ENCODE measurements at regions not wholly inside any gene's neighbourhood (a gene's known extent, or its start where the extent isn't known, plus 50 kb on each side); places are given as distances from the start of the nearest gene placed in this dataset.

GRCh38 chr1:201696217-201696761 is 132.7 kb upstream of the IPO9 start:
- Histone ChIP-seq H3K27ac (replicated peaks) (no peak overlapping the region), H3K4me3 (replicated peaks; ENCODE audit: insufficient read depth, low read length) (no peak overlapping the region), H3K27me3 (ENCODE audit: insufficient read depth, poor library complexity, severe bottlenecking) (no peaks in the 10 kb centered on the region)
- no peak for DNase-seq (ENCODE audit: low read depth in 1 of 2, low spot score in 1 of 2)
- TF ChIP-seq GABPA (IDR thresholded peaks at IDR 0.05; ENCODE audit: low read depth) (no peak), REST (IDR thresholded peaks at IDR 0.05; ENCODE audit: insufficient replicate concordance, low read depth) (no peak), SPI1 (IDR thresholded peaks at IDR 0.05; ENCODE audit: borderline replicate concordance, low read depth) (no peak), POLR2AphosphoS5 (IDR thresholded peaks at IDR 0.05; ENCODE audit: low read depth) (no peak)
- TF ChIP-seq, protein P1, sequence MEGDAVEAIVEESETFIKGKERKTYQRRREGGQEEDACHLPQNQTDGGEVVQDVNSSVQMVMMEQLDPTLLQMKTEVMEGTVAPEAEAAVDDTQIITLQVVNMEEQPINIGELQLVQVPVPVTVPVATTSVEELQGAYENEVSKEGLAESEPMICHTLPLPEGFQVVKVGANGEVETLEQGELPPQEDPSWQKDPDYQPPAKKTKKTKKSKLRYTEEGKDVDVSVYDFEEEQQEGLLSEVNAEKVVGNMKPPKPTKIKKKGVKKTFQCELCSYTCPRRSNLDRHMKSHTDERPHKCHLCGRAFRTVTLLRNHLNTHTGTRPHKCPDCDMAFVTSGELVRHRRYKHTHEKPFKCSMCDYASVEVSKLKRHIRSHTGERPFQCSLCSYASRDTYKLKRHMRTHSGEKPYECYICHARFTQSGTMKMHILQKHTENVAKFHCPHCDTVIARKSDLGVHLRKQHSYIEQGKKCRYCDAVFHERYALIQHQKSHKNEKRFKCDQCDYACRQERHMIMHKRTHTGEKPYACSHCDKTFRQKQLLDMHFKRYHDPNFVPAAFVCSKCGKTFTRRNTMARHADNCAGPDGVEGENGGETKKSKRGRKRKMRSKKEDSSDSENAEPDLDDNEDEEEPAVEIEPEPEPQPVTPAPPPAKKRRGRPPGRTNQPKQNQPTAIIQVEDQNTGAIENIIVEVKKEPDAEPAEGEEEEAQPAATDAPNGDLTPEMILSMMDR (IDR thresholded peaks at IDR 0.05; ENCODE audit: insufficient read depth, low read length) = no peak

DNA sequence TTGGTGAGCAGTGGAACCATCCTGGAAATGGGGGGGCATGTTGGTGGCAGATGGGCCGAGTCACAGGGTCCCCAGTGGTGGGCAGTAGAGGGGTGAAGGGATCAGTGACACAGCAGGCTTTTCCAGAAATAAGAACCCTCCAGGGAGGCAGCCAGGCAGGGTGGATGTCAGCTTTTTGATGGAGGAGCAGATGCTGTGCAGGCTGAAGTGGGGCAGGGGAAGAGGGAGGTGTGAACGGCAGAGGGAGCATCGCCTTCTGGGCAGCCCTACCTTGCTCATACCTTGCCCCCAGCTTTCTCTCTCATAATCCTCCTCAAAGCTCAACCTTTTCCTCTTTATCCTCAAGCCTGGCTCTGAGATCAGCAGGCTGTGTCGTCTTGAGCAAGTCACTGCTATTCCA is 131.8 kb upstream of the IPO9 start:
- Histone ChIP-seq H3K27ac (replicated peaks) (no peak overlapping the region), H3K4me3 (replicated peaks; ENCODE audit: insufficient read depth, low read length) (no peak overlapping the region), H3K27me3 (ENCODE audit: insufficient read depth, poor library complexity, severe bottlenecking) (no peaks in the 10 kb centered on the region)
- TF ChIP-seq SPI1 (IDR thresholded peaks at IDR 0.05; ENCODE audit: borderline replicate concordance, low read depth) (no peak), REST (IDR thresholded peaks at IDR 0.05; ENCODE audit: insufficient replicate concordance, low read depth) (no peak), POLR2AphosphoS5 (IDR thresholded peaks at IDR 0.05; ENCODE audit: low read depth) (no peak), GABPA (IDR thresholded peaks at IDR 0.05; ENCODE audit: low read depth) (no peak)
- TF ChIP-seq, protein P1 (IDR thresholded peaks at IDR 0.05; ENCODE audit: insufficient read depth, low read length) = no peak
- DNase-seq (ENCODE audit: low read depth in 1 of 2, low spot score in 1 of 2) = no peak

GRCh38 chr1:201701831-201702230 is 127.1 kb upstream of the IPO9 start:
- DNase-seq (ENCODE audit: low read depth in 1 of 2, low spot score in 1 of 2) = no peak
- H3K4me3 ChIP-seq (replicated peaks; ENCODE audit: insufficient read depth, low read length) = no peak overlapping the region
- H3K27ac ChIP-seq (replicated peaks) = no peak overlapping the region
- no peaks in the 10 kb centered on the region for H3K27me3 ChIP-seq (ENCODE audit: insufficient read depth, poor library complexity, severe bottlenecking)
- no peak for TF ChIP-seq POLR2AphosphoS5 (IDR thresholded peaks at IDR 0.05; ENCODE audit: low read depth)
- TF ChIP-seq SPI1 (IDR thresholded peaks at IDR 0.05; ENCODE audit: borderline replicate concordance, low read depth) = no peak
- no peak for TF ChIP-seq GABPA (IDR thresholded peaks at IDR 0.05; ENCODE audit: low read depth)

- no peak for TF ChIP-seq GABPA (IDR thresholded peaks at IDR 0.05; ENCODE audit: low read depth)
- no peak for TF ChIP-seq REST (IDR thresholded peaks at IDR 0.05; ENCODE audit: insufficient replicate concordance, low read depth)
- no peak for TF ChIP-seq SPI1 (IDR thresholded peaks at IDR 0.05; ENCODE audit: borderline replicate concordance, low read depth)
- TF ChIP-seq, protein P1 (IDR thresholded peaks at IDR 0.05; ENCODE audit: insufficient read depth, low read length) = no peak
- no peak for TF ChIP-seq POLR2AphosphoS5 (IDR thresholded peaks at IDR 0.05; ENCODE audit: low read depth)
- H3K27me3 ChIP-seq (ENCODE audit: insufficient read depth, poor library complexity, severe bottlenecking) = no peaks in the 10 kb centered on the region
- DNase-seq (ENCODE audit: low read depth in 1 of 2, low spot score in 1 of 2) = no peak
- no peak overlapping the region for H3K4me3 ChIP-seq (replicated peaks; ENCODE audit: insufficient read depth, low read length)
- H3K27ac ChIP-seq (replicated peaks) = no peak overlapping the region
Measured at GRCh38 chr1:201702936-201703335, 126.0 kb upstream of the IPO9 start.

All from HL-60 (cell line).